ENCODE measurements at regions not wholly inside any gene's neighbourhood (a gene's known extent, or its start where the extent isn't known, plus 50 kb on each side); places are given as distances from the start of the nearest gene placed in this dataset.

DNA sequence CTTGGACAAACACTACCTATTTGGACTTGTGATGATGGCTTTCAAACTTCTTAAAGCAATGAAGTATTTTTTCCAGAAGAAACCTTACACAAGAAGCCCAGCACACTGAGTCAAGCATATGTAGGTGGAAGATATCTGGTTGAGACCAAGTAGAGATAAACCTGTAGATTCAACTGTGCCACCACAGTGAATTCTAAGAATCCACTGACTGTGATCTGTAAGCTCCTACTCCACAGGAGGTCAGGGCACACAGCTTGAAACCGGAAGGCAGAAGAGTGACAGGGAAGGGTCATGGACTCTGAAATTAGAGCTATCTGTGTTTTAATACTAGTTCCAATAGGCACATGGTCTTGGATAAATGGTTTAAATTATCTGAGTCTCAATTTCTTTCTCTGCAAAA lies 404.5 kb downstream of the ETS1 start:
- H3K27me3 ChIP-seq: no peaks in the 10 kb centered on the region
- no peaks in the 10 kb centered on the region for H3K9me3 ChIP-seq
- no peak overlapping the region for H3K4me3 ChIP-seq
- ATAC-seq: no peak
- no peaks in the 10 kb centered on the region for H3K36me3 ChIP-seq
- H3K4me1 ChIP-seq: no peaks in the 10 kb centered on the region
- WGBS, 2 donors: 89 to 98% methylated on average over 1 of the region's 1 CpG
- intact Hi-C loops (cut with DNase I): no loop called here
- H3K27ac ChIP-seq: no peak overlapping the region
- no peak for DNase-seq
- TF ChIP-seq, protein P1, sequence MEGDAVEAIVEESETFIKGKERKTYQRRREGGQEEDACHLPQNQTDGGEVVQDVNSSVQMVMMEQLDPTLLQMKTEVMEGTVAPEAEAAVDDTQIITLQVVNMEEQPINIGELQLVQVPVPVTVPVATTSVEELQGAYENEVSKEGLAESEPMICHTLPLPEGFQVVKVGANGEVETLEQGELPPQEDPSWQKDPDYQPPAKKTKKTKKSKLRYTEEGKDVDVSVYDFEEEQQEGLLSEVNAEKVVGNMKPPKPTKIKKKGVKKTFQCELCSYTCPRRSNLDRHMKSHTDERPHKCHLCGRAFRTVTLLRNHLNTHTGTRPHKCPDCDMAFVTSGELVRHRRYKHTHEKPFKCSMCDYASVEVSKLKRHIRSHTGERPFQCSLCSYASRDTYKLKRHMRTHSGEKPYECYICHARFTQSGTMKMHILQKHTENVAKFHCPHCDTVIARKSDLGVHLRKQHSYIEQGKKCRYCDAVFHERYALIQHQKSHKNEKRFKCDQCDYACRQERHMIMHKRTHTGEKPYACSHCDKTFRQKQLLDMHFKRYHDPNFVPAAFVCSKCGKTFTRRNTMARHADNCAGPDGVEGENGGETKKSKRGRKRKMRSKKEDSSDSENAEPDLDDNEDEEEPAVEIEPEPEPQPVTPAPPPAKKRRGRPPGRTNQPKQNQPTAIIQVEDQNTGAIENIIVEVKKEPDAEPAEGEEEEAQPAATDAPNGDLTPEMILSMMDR (IDR thresholded peaks at IDR 0.05): no peak
- FAIRE-seq: no peak

DNA sequence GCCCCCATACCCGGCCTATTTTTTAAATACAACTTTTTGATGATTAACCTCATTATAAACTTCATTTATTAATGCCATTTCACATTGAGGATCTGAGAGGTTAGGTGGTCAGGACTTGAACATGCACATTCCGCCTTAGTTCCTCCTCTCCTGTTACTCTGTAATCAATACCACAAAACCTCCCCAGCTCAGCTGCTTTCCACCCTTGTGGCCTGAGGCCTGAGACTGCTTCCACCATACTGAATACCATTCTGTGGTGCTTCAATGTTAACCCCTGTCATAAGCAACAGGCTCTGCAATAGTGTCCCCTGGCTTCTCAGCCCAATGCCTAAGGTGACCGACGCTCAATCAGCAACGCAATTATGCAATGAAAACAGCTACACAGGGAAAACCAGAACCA lies 405.4 kb downstream of the ETS1 start:
- FAIRE-seq: no peak
- WGBS, 2 donors: 86 to 92% methylated on average over 5 of the region's 5 CpGs

DNA sequence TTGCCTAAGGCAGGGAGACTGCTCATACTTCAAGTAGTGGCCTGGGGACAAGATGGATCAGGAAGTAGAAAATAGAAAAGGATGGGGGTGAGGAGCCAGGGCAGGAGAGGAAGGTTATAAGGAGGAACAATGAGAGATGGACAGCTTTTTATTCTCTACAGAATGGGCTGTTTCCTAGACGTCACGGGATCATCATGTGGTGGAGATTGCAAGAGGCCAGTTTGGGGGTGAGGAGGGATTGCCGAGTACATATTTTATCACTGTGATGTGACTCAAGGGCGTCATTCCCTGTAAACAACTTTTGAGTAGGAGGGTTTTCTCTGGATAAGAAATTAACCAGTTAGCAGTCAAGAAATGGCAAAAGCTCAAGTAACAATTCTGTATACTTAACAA lies 406.3 kb downstream of the ETS1 start:
- WGBS, 2 donors: 62 to 64% methylated on average over 4 of the region's 4 CpGs
- Histone ChIP-seq H3K4me3 (no peak overlapping the region), H3K36me3 (no peaks in the 10 kb centered on the region), H3K4me1 (no peaks in the 10 kb centered on the region), H3K27ac (no peak overlapping the region), H3K27me3 (no peaks in the 10 kb centered on the region), H3K9me3 (no peaks in the 10 kb centered on the region)
- FAIRE-seq: no peak
- no peak for ATAC-seq
- intact Hi-C loops (cut with DNase I): no loop called here
- TF ChIP-seq, protein P1 (IDR thresholded peaks at IDR 0.05): no peak
- DNase-seq: no peak

More for the DNA sequence above, 405.4 kb downstream of the ETS1 start:
- no peak for ATAC-seq
- intact Hi-C loops (cut with DNase I): no loop called here
- Histone ChIP-seq H3K4me3 (no peak overlapping the region), H3K9me3 (no peaks in the 10 kb centered on the region), H3K27ac (no peak overlapping the region), H3K27me3 (no peaks in the 10 kb centered on the region), H3K36me3 (no peaks in the 10 kb centered on the region), H3K4me1 (no peaks in the 10 kb centered on the region)
- DNase-seq: no peak
- TF ChIP-seq, protein P1 (IDR thresholded peaks at IDR 0.05): no peak

DNA sequence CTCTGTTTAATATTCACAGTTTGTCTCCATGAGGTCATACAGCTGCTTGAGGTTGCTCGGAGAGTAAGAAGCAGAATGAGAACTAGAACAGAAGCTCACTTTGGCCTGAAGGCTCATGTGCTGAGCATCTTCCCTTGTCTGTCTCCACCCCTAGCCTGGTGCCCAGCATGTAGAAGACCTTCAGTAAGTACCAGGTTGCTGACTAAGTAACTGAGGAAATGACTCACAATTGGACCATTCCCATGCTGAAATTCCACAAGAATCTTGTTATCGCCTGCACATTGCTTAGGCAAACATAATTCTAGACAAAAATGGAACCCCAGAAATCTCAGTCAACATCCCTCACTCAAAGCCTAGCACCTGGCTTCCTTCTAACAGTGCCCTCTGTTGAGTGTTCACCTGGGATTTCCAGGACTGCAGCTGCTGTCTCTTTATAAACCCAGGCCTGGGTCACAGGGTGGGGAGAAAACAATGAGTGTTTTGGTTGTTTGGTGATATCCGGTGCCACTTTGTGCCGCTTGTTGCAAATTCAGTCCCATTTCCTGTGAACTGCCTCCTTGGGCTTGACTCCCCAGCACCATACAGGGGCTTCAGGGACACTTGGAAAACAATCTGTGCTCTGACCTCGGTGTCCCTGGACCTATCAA lies 406.8 kb downstream of the ETS1 start:
- H3K27me3 ChIP-seq: no peaks in the 10 kb centered on the region
- TF ChIP-seq, protein P1 (IDR thresholded peaks at IDR 0.05): no peak
- peak in 1 of 4 donors; percentile 29 for ATAC-seq
- no peaks in the 10 kb centered on the region for H3K9me3 ChIP-seq
- no peak overlapping the region for H3K27ac ChIP-seq
- H3K4me3 ChIP-seq: no peak overlapping the region
- no peaks in the 10 kb centered on the region for H3K36me3 ChIP-seq
- intact Hi-C loops (cut with DNase I): no loop called here
- no peak for FAIRE-seq
- H3K4me1 ChIP-seq: no peaks in the 10 kb centered on the region
- no peak for DNase-seq
- 75 to 86% methylated on average over 5 of the region's 5 CpGs for WGBS, 2 donors

DNA sequence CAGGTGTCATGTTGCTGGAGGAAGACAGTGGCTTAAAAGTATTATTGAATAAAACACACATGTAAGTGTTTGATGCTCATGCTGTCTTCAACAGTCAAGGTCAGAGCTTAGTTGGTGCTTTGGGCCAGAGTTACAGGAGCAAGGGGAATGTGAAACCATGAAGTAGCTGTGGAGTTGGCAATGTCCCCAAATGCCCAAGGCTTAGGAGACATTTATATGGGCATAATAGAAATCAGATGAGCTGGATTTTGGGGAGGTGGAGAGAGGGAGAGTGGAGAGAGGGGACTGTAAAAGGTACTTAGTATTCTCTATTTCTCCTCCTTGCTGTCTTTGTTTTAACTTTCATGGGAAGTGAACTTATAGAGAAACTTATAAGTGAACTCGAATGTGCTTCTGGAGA lies 407.8 kb downstream of the ETS1 start:
- DNase-seq: no peak

More for the DNA sequence above, 407.8 kb downstream of the ETS1 start:
- WGBS, 2 donors: 62 to 88% methylated on average over 1 of the region's 1 CpG
- TF ChIP-seq, protein P1 (IDR thresholded peaks at IDR 0.05): no peak
- no peaks in the 10 kb centered on the region for H3K9me3 ChIP-seq
- FAIRE-seq (no peak), ATAC-seq (no peak)
- no peaks in the 10 kb centered on the region for H3K36me3 ChIP-seq
- H3K27ac ChIP-seq: no peak overlapping the region
- no peaks in the 10 kb centered on the region for H3K4me1 ChIP-seq
- H3K4me3 ChIP-seq: no peak overlapping the region
- H3K27me3 ChIP-seq: peaks cover 0 to 4% (median 0%) of the 10 kb centered on the region in 4 donors
- intact Hi-C loops (cut with DNase I): loop anchor here in 2 of 3 donors (10.0 kb wide), 2 partner anchors 455 to 645 kb away; no protein-coding TSS in a partner anchor

Measured in pancreas (tissue), 10 donors.